H1 (cell line): ENCODE measurements at regions not wholly inside any gene's neighbourhood (a gene's known extent, or its start where the extent isn't known, plus 50 kb on each side); places are given as distances from the start of the nearest gene placed in this dataset.

Source experiments
- BCL11A ChIP-seq, 2 experiments: IDR thresholded peaks; one replicate each; pipeline ENCODE4 v1.6.1; 2011; ENCODE audit warnings: low read depth in 2 of 2, low read length in 2 of 2, mild to moderate bottlenecking in 2 of 2
- CHD1 ChIP-seq: IDR thresholded peaks from 2 replicates; pipeline ENCODE4 v1.6.1; 2012; ENCODE audit warnings: low read depth, low read length, improper control_type of control experiment
- NANOG ChIP-seq: IDR thresholded peaks from 2 replicates; pipeline ENCODE4 v1.6.1; 2011; ENCODE audit warnings: low read length, low read depth, mild to moderate bottlenecking, inconsistent platforms; ENCODE audit not compliant: insufficient read depth, poor library complexity, severe bottlenecking
- NRF1 ChIP-seq: IDR thresholded peaks from 2 replicates; pipeline ENCODE4 v1.6.1; 2011; ENCODE audit warnings: mild to moderate bottlenecking, low read depth, low read length, improper control_type of control experiment
- SP4 ChIP-seq: IDR thresholded peaks from 2 replicates; pipeline ENCODE4 v1.6.1; 2012; ENCODE audit warnings: low read length, inconsistent platforms
- SUZ12 ChIP-seq: fragments of 200-600 bp; sonication (generic); IDR thresholded peaks from 2 replicates; pipeline ENCODE4 v1.6.1; 2012; ENCODE audit warnings: mild to moderate bottlenecking, inconsistent platforms, low read length, moderate library complexity, mixed read lengths
- TBP ChIP-seq: IDR thresholded peaks from 2 replicates; pipeline ENCODE4 v1.6.1; 2011; ENCODE audit warnings: low read depth, low read length, improper control_type of control experiment
- YY1 ChIP-seq: IDR thresholded peaks from 2 replicates; pipeline ENCODE4 v1.6.1; 2011; ENCODE audit warnings: low read depth, mild to moderate bottlenecking, low read length

DNA sequence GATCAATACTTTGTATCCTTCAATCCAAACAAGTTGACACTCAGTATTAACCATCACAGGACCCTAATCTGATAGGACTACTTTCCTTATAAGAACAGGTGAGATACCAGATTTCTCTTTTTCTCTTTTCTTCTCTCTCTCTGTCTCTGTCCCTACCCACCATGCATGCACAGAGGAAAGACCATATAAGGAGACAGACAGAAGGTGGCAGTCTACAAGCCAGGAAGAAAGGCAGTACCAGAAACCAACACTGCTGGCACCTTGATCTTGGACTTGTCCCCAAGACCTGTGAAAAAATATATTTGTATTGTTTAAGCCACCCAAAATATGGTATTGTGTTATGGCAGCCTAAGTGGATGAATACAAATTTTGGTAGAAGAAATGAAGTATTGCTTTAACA lies 156.2 kb upstream of the KCNH7 start (continued):
- TF ChIP-seq NANOG = no peak
- TF ChIP-seq SP4 = no peak
- no peak for TF ChIP-seq CHD1
- no peak for TF ChIP-seq YY1
- no peak for TF ChIP-seq BCL11A (IDR thresholded peaks at IDR 0.05; ENCODE audit: low read depth in 2 of 2, low read length in 2 of 2)
- TF ChIP-seq TBP = no peak
- TF ChIP-seq NRF1 = no peak
- no peak for TF ChIP-seq SUZ12
